Globus pallidus (tissue), 1 donor: ENCODE measurements at regions not wholly inside any gene's neighbourhood (a gene's known extent, or its start where the extent isn't known, plus 50 kb on each side); places are given as distances from the start of the nearest gene placed in this dataset.
"Not testable (repeated sequence)": the region's sequence is repeated elsewhere in the genome, so short reads cannot be mapped to it uniquely, and the experiment has no call there.

ENCODE experiments used
- DNase-seq: peaks from one replicate; pipeline ENCODE4 v3.0.0-alpha.2; 2015; ENCODE audit warnings: low spot score

- DNase-seq = no peak
Measured at GRCh38 chr2:120626566-120626965, 109.1 kb upstream of the GLI2 start.

GRCh38 chr2:120628248-120628647 lies 107.4 kb upstream of the GLI2 start:
- no peak for DNase-seq

GRCh38 chr2:120629241-120629895 lies 106.3 kb upstream of the GLI2 start:
- DNase-seq = no peak

DNA sequence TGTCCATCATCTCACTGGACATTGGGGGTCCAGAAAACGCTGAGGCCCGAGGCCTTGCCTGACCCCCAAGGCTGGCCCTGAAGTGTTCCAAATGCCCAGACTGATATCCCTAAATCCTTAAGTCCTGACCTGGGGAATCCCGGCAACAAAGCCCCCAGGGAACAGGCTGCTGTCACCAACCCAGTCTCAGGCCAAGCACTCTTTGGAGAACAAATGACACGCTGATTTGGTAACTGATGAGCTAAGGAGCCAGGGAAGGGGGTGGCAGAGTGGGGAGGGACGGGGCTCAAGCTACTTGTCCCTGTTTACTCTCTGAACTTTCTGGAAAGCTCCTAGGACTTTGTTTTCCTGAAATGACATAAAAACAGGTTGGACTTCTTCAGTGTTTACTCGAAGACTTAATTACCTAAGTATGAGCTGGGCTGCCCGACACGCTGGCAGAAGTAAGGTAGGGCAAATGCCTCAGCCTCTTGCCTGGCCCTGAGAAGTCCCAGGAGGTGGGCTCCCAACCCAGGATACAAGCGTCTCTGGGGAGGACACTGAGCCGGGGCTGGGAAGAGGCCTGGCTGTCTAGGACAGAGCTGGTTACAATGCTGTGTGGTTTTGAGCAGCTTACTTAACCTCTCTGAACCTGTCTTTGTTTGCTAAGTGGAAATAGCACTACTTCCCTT lies 105.5 kb upstream of the GLI2 start:
- DNase-seq = no peak

DNA sequence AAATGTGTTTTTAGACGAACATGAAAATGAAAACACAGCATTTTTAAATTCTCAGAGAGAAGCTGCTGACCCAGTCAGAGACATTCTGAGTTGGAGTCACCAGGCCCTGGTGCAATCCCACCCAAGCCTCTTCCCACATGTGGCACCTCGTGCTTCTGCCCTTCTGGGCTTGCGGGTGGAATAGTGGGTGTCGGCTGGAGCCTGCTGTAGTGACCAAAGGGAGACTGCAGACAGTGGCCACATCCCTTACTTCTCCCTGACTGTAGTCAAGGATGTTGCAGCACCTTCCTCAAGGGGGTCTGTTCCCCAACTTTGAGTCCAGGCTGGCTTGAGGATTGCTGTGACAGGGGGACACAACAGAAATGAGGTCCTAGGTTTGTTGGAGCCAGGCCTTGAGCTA lies 104.4 kb upstream of the GLI2 start:
- no peak for DNase-seq

- DNase-seq = no peak
Measured at GRCh38 chr2:120631724-120632123, 103.9 kb upstream of the GLI2 start.

- no peak for DNase-seq
Measured at GRCh38 chr2:120632796-120633646, 102.6 kb upstream of the GLI2 start.

DNA sequence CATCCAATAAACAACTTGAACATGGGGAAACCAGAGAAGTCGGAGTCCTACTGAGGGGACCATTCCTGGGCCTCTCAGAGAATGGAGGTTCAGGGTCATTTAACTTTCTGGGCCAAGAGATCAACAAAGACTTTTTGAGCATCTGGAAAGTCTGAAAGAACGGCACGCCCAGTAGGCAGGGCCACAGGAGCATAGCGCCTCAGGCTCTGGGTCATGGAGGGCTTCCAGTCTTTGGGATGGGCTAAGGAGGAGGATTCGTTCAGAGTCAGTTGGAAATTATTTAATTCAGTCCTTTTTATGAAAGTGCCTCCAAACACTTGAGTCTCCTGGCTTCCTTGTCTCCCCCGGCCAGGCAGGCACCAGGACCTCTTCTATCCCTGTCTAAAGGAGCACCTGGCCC lies 101.1 kb upstream of the GLI2 start:
- no peak for DNase-seq

DNA sequence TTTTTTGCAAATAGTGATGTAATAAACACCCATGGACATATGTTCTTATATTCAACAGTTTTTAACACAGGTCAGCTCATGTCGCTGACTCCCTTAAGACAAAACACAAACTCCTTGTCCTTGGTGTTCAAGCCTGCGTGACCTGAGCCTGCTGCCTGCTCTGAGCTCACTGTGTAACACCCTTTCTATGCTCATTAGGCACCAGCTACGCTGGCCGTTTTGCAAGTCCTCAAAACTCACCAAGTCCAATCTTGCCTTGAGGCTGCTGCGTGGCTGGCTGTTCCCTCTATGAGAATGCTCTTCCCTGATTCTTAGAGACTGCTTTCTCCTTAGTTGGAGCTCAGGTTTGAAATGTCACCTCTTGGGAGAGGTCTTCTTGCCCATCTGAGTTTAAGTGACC lies 100.5 kb upstream of the GLI2 start:
- DNase-seq = no peak

- DNase-seq = no peak
Measured at GRCh38 chr2:120637847-120638246, 97.8 kb upstream of the GLI2 start.

- no peak for DNase-seq
Measured at GRCh38 chr2:120638450-120638849, 97.2 kb upstream of the GLI2 start.

- no peak for DNase-seq
Measured at GRCh38 chr2:120641366-120641771, 94.3 kb upstream of the GLI2 start.

GRCh38 chr2:120642646-120643045 lies 93.0 kb upstream of the GLI2 start:
- no peak for DNase-seq

DNA sequence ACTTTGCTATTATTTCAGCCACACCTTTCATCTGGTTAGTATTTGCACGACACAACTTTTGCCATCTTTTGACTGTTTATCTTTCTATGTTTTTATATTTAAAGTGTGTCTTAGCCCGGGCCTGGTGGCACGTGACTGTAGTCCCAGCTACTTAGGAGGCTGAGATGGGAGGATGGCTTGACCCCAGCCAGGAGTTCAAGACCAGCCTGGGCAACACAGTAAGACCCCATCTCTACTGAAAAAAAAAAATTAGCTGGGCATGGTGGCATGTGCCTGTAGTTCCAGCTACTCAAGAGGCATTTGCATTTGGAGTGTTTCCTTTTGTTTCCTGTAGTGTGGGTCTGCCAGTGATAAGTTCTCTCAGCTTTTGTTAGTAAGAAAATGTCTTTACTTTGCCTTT lies 88.7 kb upstream of the GLI2 start:
- no peak for DNase-seq

- no peak for DNase-seq
Measured at GRCh38 chr2:120647487-120647886, 88.2 kb upstream of the GLI2 start.

DNA sequence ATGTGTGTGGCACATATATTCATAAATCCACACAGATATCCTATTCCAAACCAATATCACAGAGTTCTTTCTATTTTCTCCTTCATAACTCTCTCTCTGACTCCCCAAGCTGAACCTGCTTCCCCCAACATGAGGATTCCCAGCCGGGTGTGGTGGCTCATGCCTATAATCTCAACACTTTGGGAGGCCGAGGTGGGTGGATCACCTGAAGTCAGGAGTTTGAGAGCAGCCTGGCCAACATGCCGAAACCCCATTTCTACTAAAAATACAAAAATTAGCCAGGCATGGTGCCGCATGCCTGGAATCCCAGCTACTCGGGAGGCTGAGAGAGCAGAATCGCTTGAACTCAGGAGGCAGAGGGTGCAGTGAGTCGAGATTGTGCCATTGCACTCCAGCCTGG lies 86.3 kb upstream of the GLI2 start:
- DNase-seq = not testable (repeated sequence)

- DNase-seq = no peak
Measured at GRCh38 chr2:120650022-120650644, 85.5 kb upstream of the GLI2 start.

- no peak for DNase-seq
Measured at GRCh38 chr2:120651818-120652217, 83.8 kb upstream of the GLI2 start.

DNA sequence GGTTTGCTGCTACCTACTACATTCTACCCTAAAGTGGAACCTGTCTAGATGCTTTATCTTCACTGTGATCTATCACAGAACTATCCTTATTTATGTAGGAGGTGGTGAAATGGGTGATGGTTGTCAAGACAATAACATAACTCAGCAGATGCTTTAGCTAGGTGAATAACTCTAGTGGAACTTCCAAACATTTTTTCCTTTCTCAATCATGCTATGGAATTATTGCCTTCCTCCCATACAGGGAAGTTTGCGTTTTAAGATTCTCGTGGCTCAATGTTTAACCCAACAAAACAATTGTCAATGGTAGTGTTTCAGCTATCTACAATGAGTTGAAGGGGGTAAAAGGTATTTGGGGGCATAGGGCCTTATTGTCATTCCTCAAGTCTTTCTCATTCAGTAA lies 82.6 kb upstream of the GLI2 start:
- no peak for DNase-seq

DNA sequence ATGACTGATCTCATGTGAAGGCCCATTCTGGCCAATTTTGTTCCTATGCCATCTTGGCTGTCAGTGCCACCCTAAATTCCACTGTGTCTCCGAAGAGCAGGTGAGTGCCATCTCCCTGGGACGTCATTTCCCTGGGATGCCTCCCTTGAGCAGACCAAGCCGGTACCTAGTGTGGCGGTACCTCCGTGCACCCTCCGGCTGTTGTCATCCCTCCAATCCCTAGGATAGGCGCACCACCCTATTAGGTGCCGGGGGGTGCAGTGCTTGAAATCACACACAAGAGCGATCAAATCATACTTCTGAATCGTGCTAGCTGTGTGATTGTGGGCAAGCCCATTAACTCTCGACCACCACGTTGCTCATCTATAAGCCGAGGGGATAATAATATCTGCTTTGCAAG lies 81.8 kb upstream of the GLI2 start:
- DNase-seq = no peak

- DNase-seq = peak; percentile 32
Measured at GRCh38 chr2:120654381-120655134, 81.1 kb upstream of the GLI2 start.
